ENCODE measurements at regions not wholly inside any gene's neighbourhood (a gene's known extent, or its start where the extent isn't known, plus 50 kb on each side); places are given as distances from the start of the nearest gene placed in this dataset.

DNA sequence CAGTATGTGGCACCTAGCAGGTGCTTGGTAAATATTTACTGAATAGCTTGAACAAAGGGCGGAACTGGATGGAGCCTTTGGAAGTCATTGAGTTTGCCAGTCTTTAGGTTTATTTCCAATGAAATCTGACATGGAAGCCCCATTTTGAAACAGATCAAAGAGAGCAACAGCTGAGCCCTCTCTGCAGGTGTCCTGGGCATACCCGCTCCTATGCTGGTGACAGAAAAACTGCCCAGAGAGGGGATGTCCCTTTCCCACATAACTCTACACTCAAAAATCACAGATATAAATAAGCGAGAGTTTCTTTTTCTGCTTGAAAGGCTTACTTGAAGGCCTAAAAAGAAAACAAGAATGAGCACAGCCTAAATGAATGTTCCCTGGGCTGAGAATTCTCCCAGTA, 53.0 kb upstream of the RALY start:
- DNase-seq (ENCODE audit: low spot score) (no peak), ATAC-seq (no peak)
- intact Hi-C loops (cut with DNase I), result no loop called here

All from sciatic nerve (tissue), 2 donors.